Activated gamma-delta T cell (primary cell): ENCODE measurements at regions not wholly inside any gene's neighbourhood (a gene's known extent, or its start where the extent isn't known, plus 50 kb on each side); places are given as distances from the start of the nearest gene placed in this dataset.

Source experiments
- DNase-seq: peaks from one replicate; lab custom pipeline; 2025; lab: John Stamatoyannopoulos, UW

- no peak for DNase-seq
Observed at GRCh38 chr5:97726106-97726505, 543.1 kb upstream of the RIOK2 start.

- DNase-seq = no peak
Observed at GRCh38 chr5:97728920-97729319, 545.9 kb upstream of the RIOK2 start.

DNA sequence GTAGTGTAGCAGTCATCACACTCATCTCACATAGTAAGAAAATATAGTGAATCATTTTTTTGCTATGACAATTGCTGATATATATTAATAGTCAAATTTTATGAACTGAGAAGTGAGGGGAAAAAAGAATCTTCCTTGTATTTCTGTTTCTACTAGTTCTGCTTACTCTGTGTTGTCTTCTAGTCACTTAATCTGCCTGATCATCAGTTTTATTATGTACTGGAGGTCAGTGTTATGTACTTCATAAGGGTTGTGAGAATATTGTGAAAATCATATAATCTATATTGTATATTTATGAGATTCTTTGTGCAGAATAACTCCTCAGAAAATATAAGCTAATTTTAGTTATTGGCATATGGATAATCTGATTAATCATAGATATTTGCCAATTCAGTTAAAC, 546.9 kb upstream of the RIOK2 start:
- DNase-seq = no peak

DNA sequence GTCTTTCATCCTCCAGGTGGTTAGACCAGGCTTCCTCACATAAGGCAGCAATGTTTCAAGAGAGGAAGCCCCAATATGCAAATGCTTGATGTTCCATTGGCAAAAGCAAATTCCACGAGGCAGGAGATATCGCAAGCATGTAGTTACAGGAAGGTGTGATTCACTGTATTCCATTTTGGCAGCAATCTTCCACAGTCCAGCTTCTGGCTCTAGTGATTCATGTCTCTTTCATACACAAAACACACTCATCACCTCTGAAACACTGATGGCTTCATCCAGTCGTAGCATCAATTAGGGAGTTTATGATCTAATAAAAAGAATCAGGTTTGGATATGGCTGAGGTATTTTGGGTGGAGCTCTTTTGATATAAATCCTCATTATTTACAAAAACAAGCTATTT, 552.2 kb upstream of the RIOK2 start:
- no peak for DNase-seq

GRCh38 chr5:97737608-97738007, 554.6 kb upstream of the RIOK2 start:
- no peak for DNase-seq

DNA sequence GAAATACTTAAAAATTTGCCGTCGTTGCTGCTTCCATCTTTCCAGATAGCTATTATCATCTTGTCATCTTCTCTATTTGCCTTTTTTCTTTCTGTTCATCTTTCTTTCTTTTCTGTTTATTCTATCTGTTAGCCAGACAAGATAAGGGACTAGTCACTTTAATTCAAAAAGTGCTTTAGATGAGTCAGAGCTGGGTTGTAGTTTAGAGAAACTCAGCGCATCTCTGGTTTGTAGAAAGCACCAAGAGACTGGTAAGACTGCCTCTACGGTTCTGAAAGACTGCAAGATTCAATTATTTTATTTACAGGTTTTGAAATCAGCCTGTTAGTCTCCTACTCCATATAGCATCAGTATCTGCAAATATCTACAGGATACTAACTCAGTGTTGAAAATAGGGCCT, 562.8 kb upstream of the RIOK2 start:
- DNase-seq = no peak

DNA sequence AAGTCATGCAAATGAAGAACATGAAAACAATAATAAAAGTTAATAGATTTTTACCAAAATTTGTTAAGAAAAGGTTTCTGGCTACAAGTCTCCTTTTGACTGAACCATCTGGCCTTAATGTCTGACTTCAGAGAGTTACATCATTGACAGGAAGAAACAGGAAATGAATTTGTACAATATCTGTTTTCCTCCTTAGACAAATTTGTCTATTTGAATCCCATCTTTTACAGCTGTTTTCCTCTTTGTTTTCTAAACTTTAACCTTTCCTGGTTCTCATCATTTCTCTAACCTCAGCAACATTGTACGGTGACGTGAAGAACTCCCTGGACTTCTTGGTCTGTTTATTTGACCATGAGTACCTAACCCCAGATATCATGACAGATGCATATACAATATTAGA, 567.5 kb upstream of the RIOK2 start:
- DNase-seq = no peak

GRCh38 chr5:97751540-97751939, 568.5 kb upstream of the RIOK2 start:
- DNase-seq = no peak

DNA sequence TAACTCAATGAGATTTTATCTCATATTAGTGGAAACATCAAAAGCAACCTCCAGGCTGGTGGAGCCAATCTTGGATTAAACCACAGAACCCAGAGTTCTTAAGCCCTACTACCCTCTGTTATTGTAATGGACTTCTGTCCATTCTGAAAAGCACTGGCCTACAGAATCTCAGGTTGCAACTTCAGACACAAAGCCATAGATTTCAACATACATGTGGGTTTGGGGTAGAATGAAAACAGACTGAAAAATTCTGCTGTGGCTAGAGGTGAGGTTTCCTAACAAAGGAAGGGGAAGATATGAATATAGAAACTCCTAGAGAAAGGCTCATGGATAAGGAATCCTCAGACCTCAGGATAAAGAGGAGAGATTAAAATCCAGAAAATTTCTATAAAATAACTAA, 569.8 kb upstream of the RIOK2 start:
- no peak for DNase-seq

DNA sequence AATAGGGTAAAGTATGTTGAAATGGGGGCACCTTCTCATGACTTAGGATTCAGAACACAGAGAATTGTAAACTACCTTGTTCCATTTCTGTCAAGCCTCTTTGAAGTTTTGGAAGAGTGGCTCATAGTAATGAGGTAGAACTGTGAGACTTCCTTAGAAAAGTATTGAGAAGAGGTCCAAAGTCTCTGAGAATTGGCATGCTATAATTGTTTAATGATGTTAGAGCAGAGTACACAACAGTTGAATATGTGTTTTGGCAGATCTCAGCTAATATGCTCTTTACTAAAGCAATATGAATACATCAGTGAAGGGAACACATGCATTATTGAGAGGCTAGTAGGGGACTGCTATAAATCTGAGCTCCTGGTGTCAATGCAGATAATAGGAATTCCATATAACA, 579.4 kb upstream of the RIOK2 start:
- no peak for DNase-seq

DNA sequence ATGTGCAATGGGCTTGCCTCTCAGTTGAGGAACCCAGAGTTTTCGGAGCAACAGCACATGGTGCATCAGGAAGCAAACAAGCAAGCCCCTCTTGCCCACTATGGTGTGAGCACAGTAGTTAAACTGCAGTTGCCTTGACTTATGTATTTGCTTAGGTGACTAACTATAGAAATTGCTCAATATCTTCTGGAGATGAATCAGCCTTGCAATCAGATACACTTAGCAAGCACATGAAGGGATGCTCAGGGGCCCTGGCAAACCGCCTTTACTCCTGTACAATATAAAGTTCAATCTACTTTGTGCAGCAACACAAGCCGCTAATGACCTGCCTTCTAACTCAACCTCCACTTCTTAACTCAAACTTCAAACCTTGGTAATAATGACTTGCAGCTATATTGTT, 581.7 kb upstream of the RIOK2 start:
- DNase-seq = no peak

GRCh38 chr5:97778451-97778850, 595.4 kb upstream of the RIOK2 start:
- DNase-seq = no peak

DNA sequence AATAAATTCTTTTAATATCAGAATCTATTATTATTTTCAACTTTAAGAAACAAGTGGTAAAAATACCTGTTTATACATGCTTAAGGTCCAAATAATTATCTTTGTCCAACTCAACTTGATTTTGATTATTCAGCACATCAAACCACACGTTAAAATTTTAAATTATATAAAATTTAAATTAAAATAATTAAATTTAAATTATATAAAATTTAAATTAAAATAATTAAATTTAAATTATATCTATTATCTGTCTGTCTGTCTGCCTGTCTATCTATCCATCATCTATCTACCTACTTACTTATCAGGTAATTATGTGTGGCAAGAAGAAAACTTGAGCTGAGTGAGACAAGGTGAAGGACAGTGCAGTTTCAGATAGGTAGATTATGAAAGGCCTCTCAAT, 605.3 kb upstream of the RIOK2 start:
- DNase-seq = no peak

DNA sequence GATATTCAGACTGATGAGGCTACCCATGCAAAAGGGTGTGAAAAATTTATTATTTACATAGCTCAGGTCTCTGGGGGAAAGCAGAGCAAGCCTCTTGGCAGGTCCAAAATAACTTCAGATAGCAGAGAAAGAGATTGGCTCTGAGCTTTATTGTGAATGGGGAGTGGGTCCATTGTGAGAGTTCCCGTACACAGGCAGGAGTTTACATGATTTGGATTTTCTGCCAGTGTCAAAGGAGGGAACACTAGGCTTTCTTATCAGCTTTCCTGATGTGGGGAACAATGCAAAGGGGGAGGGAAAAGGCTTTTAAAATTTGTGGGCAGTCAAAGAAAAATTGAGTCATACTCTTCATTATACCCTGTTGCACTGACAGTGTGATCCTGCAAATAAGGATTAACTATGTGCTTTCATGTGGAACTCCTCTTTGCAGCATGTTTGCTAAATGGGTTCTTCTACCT, 615.0 kb upstream of the RIOK2 start:
- no peak for DNase-seq

GRCh38 chr5:97801461-97801860, 618.4 kb upstream of the RIOK2 start:
- no peak for DNase-seq

- DNase-seq = no peak
Observed at GRCh38 chr5:97820138-97820537, 637.1 kb upstream of the RIOK2 start.

DNA sequence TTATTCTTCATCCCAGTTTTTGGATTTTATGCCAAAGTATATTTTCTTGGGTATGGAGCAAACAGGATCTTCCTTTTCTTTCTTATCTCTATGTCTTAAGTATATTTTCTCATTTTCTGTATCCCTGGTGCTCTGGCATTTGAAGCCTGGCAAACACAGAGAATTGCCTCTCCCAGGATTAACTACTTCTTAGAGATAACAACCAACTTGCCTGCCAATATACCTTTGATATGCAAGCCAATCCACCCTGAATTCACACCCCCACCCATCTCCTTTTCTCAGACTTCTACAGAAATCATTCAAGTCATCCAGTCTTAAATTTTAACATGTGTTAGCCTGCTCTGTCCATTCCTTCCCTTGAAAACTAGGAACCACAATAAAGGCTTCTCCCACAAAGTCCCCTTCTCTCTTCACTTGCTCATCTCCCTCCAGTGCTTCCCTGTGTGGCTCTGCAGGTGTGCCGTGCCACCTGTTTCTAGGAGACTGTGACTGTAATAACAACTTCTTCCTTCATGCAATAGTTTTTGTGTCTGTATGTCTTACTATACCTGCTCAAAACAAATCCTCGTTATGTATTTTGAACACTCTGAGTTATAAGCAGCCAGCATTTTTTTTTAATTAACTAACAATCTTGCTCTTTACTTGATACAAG, 649.7 kb upstream of the RIOK2 start:
- no peak for DNase-seq

- DNase-seq = no peak
Observed at GRCh38 chr5:97834561-97834960, 651.5 kb upstream of the RIOK2 start.

- no peak for DNase-seq
Observed at GRCh38 chr5:97835112-97835511, 652.1 kb upstream of the RIOK2 start.

GRCh38 chr5:97836816-97837215, 653.8 kb upstream of the RIOK2 start:
- DNase-seq = no peak

DNA sequence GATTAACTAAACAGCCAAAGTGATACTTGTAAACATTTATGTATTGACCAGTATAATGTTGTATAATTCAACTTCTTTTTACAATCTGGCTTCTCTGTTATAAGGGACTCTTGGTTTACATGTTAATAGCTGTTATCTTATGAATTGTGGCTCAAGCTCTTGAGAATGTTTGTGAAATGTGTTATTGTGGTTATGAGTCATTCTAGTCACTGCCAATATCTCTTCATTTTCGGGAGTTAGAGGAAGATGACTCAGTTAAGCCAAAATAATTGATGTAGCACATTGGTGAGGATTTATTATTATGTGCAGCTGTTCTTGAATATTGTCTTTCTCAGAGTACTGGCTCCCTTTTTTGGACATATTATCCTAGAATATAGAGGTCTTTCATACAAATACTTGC, 655.2 kb upstream of the RIOK2 start:
- no peak for DNase-seq

- no peak for DNase-seq
Observed at GRCh38 chr5:97839341-97840086, 656.5 kb upstream of the RIOK2 start.

DNA sequence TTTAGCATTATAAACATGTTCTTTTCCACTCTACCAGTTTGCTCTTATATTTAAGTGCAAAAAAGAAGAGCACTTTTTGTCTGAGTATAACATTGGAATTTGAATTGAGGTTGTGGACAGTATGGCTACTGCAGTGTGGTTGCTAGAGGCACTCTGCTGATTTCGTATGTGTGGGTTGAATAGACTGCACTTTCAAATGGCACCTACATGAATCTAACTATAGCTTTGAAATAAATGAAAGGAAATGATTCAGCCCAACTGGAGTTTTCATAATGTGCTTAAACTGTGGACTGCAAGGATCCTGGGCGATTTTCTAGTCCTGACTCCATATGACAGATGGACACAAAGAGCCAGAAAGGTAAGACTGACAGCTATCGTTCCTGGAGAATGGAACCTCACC, 657.6 kb upstream of the RIOK2 start:
- no peak for DNase-seq

DNA sequence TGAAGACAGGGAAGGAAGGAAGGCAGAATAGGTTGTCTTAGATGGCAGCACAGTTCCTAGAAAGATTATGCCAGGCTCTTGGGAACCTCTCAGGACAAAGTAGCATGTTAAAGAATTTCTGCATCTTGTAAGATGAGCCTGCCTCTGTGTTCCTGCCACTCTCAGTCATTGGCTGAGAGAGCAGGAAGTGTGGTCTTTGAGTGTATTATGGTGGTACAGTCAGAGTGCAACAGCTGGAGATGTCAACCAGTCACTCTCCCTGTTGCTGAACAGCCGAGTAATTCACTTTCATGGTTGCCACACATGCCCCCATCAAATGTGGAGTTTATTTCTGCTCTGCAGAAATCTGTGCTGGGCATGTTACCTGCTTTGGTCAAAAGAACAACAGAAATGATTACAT, 659.6 kb upstream of the RIOK2 start:
- no peak for DNase-seq
